Endothelial cell of umbilical vein (primary cell): ENCODE measurements at regions not wholly inside any gene's neighbourhood (a gene's known extent, or its start where the extent isn't known, plus 50 kb on each side); places are given as distances from the start of the nearest gene placed in this dataset.

ENCODE experiments used
- BruUV-seq: library from RNA; stranded (reverse); fragments of 400-500 nt; replicated peaks from 2 replicates; lab custom pipeline; 2021; lab: Mats Ljungman, UMichigan
- CTCF ChIA-PET: fragments of 300-600, 350-600 bp; sonication (Branson Sonifier 250); formaldehyde crosslinking; loops from one replicate; lab custom pipeline; 2021; ENCODE audit warnings: antibody characterized with exemption, inconsistent platforms; lab: Charles Lee
- POLR2A ChIA-PET: fragments of 300-600, 350-600 bp; sonication (Branson Sonifier 250); formaldehyde crosslinking; loops from one replicate; lab custom pipeline; 2021; ENCODE audit warnings: antibody characterized with exemption, inconsistent platforms; lab: Charles Lee
- DNase-seq: peaks from one replicate; pipeline ENCODE4 v3.0.0-alpha.2; 2011; ENCODE audit warnings: low read depth, low spot score
- FAIRE-seq: peaks from 2 replicates; lab custom pipeline; 2011; peaks lifted over from hg19 to GRCh38; lab: Jason Lieb, UNC
- H2AFZ ChIP-seq: 2 replicates; pipeline ENCODE4 v1.6.0; 2012; ENCODE audit warnings: low read depth, low read length, control low read depth, inconsistent platforms
- H3K27ac ChIP-seq: 2 replicates; pipeline ENCODE4 v1.5.1; 2011; ENCODE audit warnings: low read depth, mild to moderate bottlenecking, control low read depth, low read length, moderate library complexity; ENCODE audit not compliant: insufficient read depth
- H3K27me3 ChIP-seq, 2 experiments: 2 replicates each; pipeline versions ENCODE4 v1.6.0 to v1.6.1; 2011; ENCODE audit warnings: low read length in 2 of 2, mixed read lengths in 1 of 2; ENCODE audit not compliant: control insufficient read depth in 2 of 2, insufficient read depth in 2 of 2
- H3K36me3 ChIP-seq, 2 experiments: 2 replicates in 1 of 2; 3 replicates in 1 of 2; pipeline ENCODE4 v1.5.1; 2011; ENCODE audit warnings: low read length in 2 of 2, mild to moderate bottlenecking in 1 of 2, moderate library complexity in 1 of 2; ENCODE audit not compliant: control insufficient read depth in 2 of 2, insufficient read depth in 2 of 2; ENCODE audit errors: extremely low read depth in 1 of 2
- H3K4me1 ChIP-seq: 3 replicates; pipeline ENCODE4 v1.5.1; 2011; ENCODE audit warnings: mild to moderate bottlenecking, low read length; ENCODE audit not compliant: control insufficient read depth, insufficient read depth; ENCODE audit errors: extremely low read depth
- H3K4me2 ChIP-seq: 2 replicates; pipeline ENCODE4 v1.6.1; 2011; ENCODE audit warnings: low read length, control low read depth, mixed read lengths; ENCODE audit not compliant: insufficient read depth
- H3K4me3 ChIP-seq, 3 experiments: fragments of 200-600 bp in 1 of 3; sonication (generic), shearing (Covaris generic) in 1 of 3; replicated peaks in 1 of 3; 2 replicates each; pipeline ENCODE4 v1.5.1; 2011 to 2016; ENCODE audit warnings: control low read depth in 3 of 3, low read length in 3 of 3, mild to moderate bottlenecking in 2 of 3, inconsistent platforms in 1 of 3, low read depth in 1 of 3, moderate library complexity in 1 of 3; ENCODE audit not compliant: insufficient read depth in 1 of 3
- H3K79me2 ChIP-seq: 2 replicates; pipeline ENCODE4 v1.6.0; 2012; ENCODE audit warnings: low read length, inconsistent platforms; ENCODE audit not compliant: control insufficient read depth, insufficient read depth
- H3K9ac ChIP-seq: replicated peaks from 2 replicates; pipeline ENCODE3; 2011; ENCODE audit warnings: low read length, control low read depth; ENCODE audit not compliant: insufficient read depth; ENCODE audit errors: extremely low read depth
- H3K9me1 ChIP-seq: replicated peaks from 3 replicates; pipeline ENCODE4 v1.6.0; 2011; ENCODE audit warnings: mild to moderate bottlenecking, low read length; ENCODE audit not compliant: control insufficient read depth, insufficient read depth; ENCODE audit errors: extremely low read depth
- H3K9me3 ChIP-seq: replicated peaks from 2 replicates; pipeline ENCODE4 v1.5.1; 2012; ENCODE audit warnings: low read length, inconsistent platforms; ENCODE audit not compliant: control insufficient read depth, insufficient read depth
- H4K20me1 ChIP-seq: replicated peaks from 2 replicates; pipeline ENCODE3; 2011; ENCODE audit warnings: mild to moderate bottlenecking, low read length; ENCODE audit not compliant: control insufficient read depth, insufficient read depth; ENCODE audit errors: extremely low read depth
- CTCF ChIP-seq, 2 donors: IDR thresholded peaks; 1 replicate in 1 of 2; 2 replicates in 1 of 2; pipeline ENCODE4 v1.5.1; 2011; ENCODE audit warnings: low read length in 2 of 2, mild to moderate bottlenecking in 2 of 2, moderate library complexity in 2 of 2, control low read depth in 1 of 2, inconsistent platforms in 1 of 2, low read depth in 1 of 2; ENCODE audit not compliant: insufficient read depth in 1 of 2; ENCODE audit errors: extremely low read depth in 1 of 2
- EZH2 ChIP-seq: IDR thresholded peaks from 2 replicates; pipeline ENCODE4 v1.6.1; 2012; ENCODE audit warnings: borderline replicate concordance, low read depth, mild to moderate bottlenecking, moderate library complexity, low read length, inconsistent platforms; ENCODE audit not compliant: severe bottlenecking
- FOS ChIP-seq: IDR thresholded peaks from 2 replicates; pipeline ENCODE4 v1.6.1; 2011; ENCODE audit warnings: mild to moderate bottlenecking, low read length, moderate library complexity, borderline replicate concordance; ENCODE audit not compliant: insufficient read depth
- GATA2 ChIP-seq: IDR thresholded peaks from 2 replicates; pipeline ENCODE4 v1.7.0; 2011; ENCODE audit warnings: low read depth, mild to moderate bottlenecking, moderate library complexity, mixed read lengths, low read length; ENCODE audit not compliant: insufficient read length, insufficient read depth
- JUN ChIP-seq: IDR thresholded peaks from 2 replicates; pipeline ENCODE4 v1.6.1; 2011; ENCODE audit warnings: borderline replicate concordance, low read depth; ENCODE audit not compliant: insufficient read length, insufficient read depth
- MAX ChIP-seq: IDR thresholded peaks from 2 replicates; pipeline ENCODE4 v1.6.1; 2011; ENCODE audit not compliant: insufficient read depth, insufficient read length
- MYC ChIP-seq: IDR thresholded peaks from one replicate; pipeline ENCODE4 v1.6.1; 2011; ENCODE audit warnings: mild to moderate bottlenecking, low read depth, low read length
- POLR2A ChIP-seq: IDR thresholded peaks from 2 replicates; pipeline ENCODE4 v1.6.1; 2012; ENCODE audit warnings: low read depth, mild to moderate bottlenecking, control low read depth, low read length
- POLR2AphosphoS5 ChIP-seq: IDR thresholded peaks from 2 replicates; pipeline ENCODE4 v1.6.1; 2012; ENCODE audit warnings: low read depth, mild to moderate bottlenecking, control low read depth, low read length, moderate library complexity; ENCODE audit not compliant: insufficient read depth
- dilution Hi-C: fragments of 300-500 bp; cut with MboI; formaldehyde crosslinking; loops from one replicate; pipeline ENCODE4 v1.15.0; 2019; ENCODE audit warnings: low sequenced_read_pairs; ENCODE audit not compliant: extremely low pct_ligation_motif_present
- intact Hi-C: fragments of 100-400 bp; cut with micrococcal nuclease; formaldehyde crosslinking; loops from one replicate; pipeline ENCODE4 v1.10.0; 2022

GRCh38 chr20:16676891-16677290 lies 52.9 kb upstream of the SNRPB2 start:
- DNase-seq (no peak), FAIRE-seq (no peak)
- H3K4me3 ChIP-seq = no peak overlapping the region
- intact Hi-C loops (no loop called here), dilution Hi-C loops (no loop called here)
- H3K27ac ChIP-seq = no peak overlapping the region
- H3K27me3 ChIP-seq = no peaks in the 10 kb centered on the region
- no peaks in the 10 kb centered on the region for H4K20me1 ChIP-seq
- ChIA-PET POLR2A (no interaction called here), CTCF (no interaction called here)
- no TSS peak for BruUV-seq
- H3K4me1 ChIP-seq = no peaks in the 10 kb centered on the region
- no peaks in the 10 kb centered on the region for H3K36me3 ChIP-seq
- no peaks in the 10 kb centered on the region for H3K9me1 ChIP-seq
- H3K79me2 ChIP-seq = no peaks in the 10 kb centered on the region
- no peak for TF ChIP-seq CTCF (IDR thresholded peaks at IDR 0.05; ENCODE audit: extremely low read depth in 1 of 2, insufficient read depth in 1 of 2, low read depth in 1 of 2, low read length in 2 of 2)
- no peak for TF ChIP-seq POLR2AphosphoS5
- TF ChIP-seq GATA2 = no peak
- TF ChIP-seq EZH2 = no peak
- TF ChIP-seq MYC = no peak
- no peak for TF ChIP-seq JUN
- TF ChIP-seq MAX = no peak
- TF ChIP-seq POLR2A = no peak
- TF ChIP-seq FOS = no peak
- H3K4me2 ChIP-seq = no peak overlapping the region
- H3K9ac ChIP-seq = no peak overlapping the region
- no peaks in the 10 kb centered on the region for H3K9me3 ChIP-seq
- no peak overlapping the region for H2AFZ ChIP-seq
